ENCODE measurements at regions not wholly inside any gene's neighbourhood (a gene's known extent, or its start where the extent isn't known, plus 50 kb on each side); places are given as distances from the start of the nearest gene placed in this dataset.

GRCh38 chr16:7103056-7103455 lies 229.6 kb upstream of the RBFOX1 start:
- TF ChIP-seq POLR2A (IDR thresholded peaks at IDR 0.05) (no peak), POLR2AphosphoS5 (IDR thresholded peaks at IDR 0.05) (no peak), CTCF (IDR thresholded peaks at IDR 0.05) (no peak)
- Histone ChIP-seq H3K27me3 (replicated peaks; ENCODE audit: insufficient read depth) (no peaks in the 10 kb centered on the region), H3K36me3 (no peaks in the 10 kb centered on the region), H3K27ac (no peak overlapping the region), H3K4me3 (no peak overlapping the region), H3K4me1 (replicated peaks) (no peaks in the 10 kb centered on the region), H3K9me3 (no peaks in the 10 kb centered on the region)
- intact Hi-C loops (cut with DNase I): no loop called here
- WGBS: 63% methylated on average over 3 of the region's 3 CpGs
- DNase-seq (ENCODE audit: low spot score): no peak

DNA sequence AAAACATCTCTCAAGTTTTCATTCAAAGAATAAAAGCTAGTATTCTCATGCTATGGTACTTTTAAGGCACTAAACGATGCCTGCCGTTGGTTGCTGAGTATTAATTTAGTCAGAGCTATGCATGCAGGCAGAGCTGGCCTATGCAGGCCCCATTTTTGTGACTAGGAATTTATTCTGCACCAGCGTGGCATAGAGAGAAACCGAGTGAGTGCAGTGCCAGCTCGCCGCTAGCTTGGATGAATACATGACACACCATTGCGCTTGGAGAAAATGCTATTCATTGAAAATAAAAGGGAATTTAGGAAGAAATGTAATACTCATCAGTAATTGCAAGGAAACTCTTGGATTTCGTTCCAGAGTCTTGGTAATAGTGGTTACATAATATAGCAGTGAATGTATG lies 231.6 kb upstream of the RBFOX1 start:
- intact Hi-C loops (cut with DNase I): no loop called here
- Histone ChIP-seq H3K27me3 (replicated peaks; ENCODE audit: insufficient read depth) (no peaks in the 10 kb centered on the region), H3K4me3 (no peak overlapping the region), H3K4me1 (replicated peaks) (no peaks in the 10 kb centered on the region), H3K27ac (no peak overlapping the region), H3K36me3 (no peaks in the 10 kb centered on the region), H3K9me3 (no peaks in the 10 kb centered on the region)
- TF ChIP-seq POLR2AphosphoS5 (IDR thresholded peaks at IDR 0.05) (no peak), POLR2A (IDR thresholded peaks at IDR 0.05) (no peak), CTCF (IDR thresholded peaks at IDR 0.05) (no peak)
- DNase-seq (ENCODE audit: low spot score): no peak
- 87% methylated on average over 8 of the region's 8 CpGs for WGBS

- WGBS: 38% methylated on average over 1 of the region's 1 CpG
These were observed 235.1 kb upstream of the RBFOX1 start for GRCh38 chr16:7097518-7097917.

DNA sequence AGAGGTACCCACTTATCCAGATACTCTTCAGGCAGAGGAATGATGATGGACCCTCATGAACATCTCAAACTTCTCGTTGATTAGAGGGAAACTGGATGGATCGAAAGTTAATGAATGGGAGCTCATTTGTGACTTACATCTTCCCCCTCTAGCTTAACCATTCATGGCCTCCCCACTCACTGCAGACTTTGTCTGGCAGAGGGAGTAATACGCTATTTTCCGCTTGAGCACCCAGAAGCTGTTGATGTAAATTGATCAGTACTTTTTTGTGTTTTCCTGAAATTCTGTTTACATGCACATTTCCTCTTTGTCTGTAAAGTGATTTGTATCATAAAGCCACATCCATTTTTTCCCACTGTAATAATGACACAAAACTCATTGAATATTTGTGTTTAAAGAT lies 239.1 kb upstream of the RBFOX1 start:
- 96% methylated on average over 4 of the region's 4 CpGs for WGBS
- no peak overlapping the region for H3K27ac ChIP-seq
- H3K4me3 ChIP-seq: no peak overlapping the region
- H3K9me3 ChIP-seq: no peaks in the 10 kb centered on the region
- H3K36me3 ChIP-seq: no peaks in the 10 kb centered on the region
- TF ChIP-seq POLR2A (IDR thresholded peaks at IDR 0.05) (no peak), CTCF (IDR thresholded peaks at IDR 0.05) (no peak), POLR2AphosphoS5 (IDR thresholded peaks at IDR 0.05) (no peak)
- DNase-seq (ENCODE audit: low spot score): no peak
- intact Hi-C loops (cut with DNase I): no loop called here
- no peaks in the 10 kb centered on the region for H3K4me1 ChIP-seq (replicated peaks)
- no peaks in the 10 kb centered on the region for H3K27me3 ChIP-seq (replicated peaks; ENCODE audit: insufficient read depth)

More at GRCh38 chr16:7097518-7097917, 235.1 kb upstream of the RBFOX1 start:
- no peaks in the 10 kb centered on the region for H3K27me3 ChIP-seq (replicated peaks; ENCODE audit: insufficient read depth)
- no peak overlapping the region for H3K27ac ChIP-seq
- TF ChIP-seq POLR2AphosphoS5 (IDR thresholded peaks at IDR 0.05): no peak
- no peak for TF ChIP-seq CTCF (IDR thresholded peaks at IDR 0.05)
- TF ChIP-seq POLR2A (IDR thresholded peaks at IDR 0.05): no peak
- H3K36me3 ChIP-seq: no peaks in the 10 kb centered on the region
- no peaks in the 10 kb centered on the region for H3K9me3 ChIP-seq
- intact Hi-C loops (cut with DNase I): no loop called here
- H3K4me1 ChIP-seq (replicated peaks): no peaks in the 10 kb centered on the region
- no peak for DNase-seq (ENCODE audit: low spot score)
- H3K4me3 ChIP-seq: no peak overlapping the region

DNA sequence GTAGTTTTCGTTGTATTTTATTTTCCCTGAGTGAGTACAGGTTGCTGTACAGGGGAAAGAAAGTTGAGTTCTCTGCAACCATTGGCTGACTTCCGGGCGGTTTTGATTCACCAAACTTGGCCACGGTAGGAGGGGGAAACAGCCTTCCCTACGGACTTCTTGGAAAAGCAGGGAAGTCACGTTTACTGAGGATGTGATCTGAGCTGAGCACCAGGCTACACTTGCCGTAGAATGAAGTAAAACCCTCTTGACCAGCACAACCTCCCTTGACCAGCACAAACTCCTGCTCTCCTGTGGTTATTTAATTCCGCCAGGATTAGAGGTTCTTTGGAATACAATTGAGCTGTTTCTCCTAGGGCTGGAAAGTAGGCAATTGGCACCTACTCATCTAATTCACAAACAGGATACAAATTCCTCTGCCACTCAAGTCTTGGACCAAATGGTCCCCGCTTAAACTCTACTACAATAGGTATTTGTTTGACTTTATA lies 242.0 kb upstream of the RBFOX1 start:
- H3K4me3 ChIP-seq: no peak overlapping the region
- 29% methylated on average over 9 of the region's 9 CpGs for WGBS
- no peaks in the 10 kb centered on the region for H3K27me3 ChIP-seq (replicated peaks; ENCODE audit: insufficient read depth)
- intact Hi-C loops (cut with DNase I): no loop called here
- no peaks in the 10 kb centered on the region for H3K36me3 ChIP-seq
- no peaks in the 10 kb centered on the region for H3K9me3 ChIP-seq
- TF ChIP-seq POLR2A (IDR thresholded peaks at IDR 0.05) (no peak), POLR2AphosphoS5 (IDR thresholded peaks at IDR 0.05) (no peak), CTCF (IDR thresholded peaks at IDR 0.05) (no peak)
- no peak overlapping the region for H3K27ac ChIP-seq
- no peaks in the 10 kb centered on the region for H3K4me1 ChIP-seq (replicated peaks)
- DNase-seq (ENCODE audit: low spot score): no peak
